CD1c-positive myeloid dendritic cell (primary cell): ENCODE measurements at regions not wholly inside any gene's neighbourhood (a gene's known extent, or its start where the extent isn't known, plus 50 kb on each side); places are given as distances from the start of the nearest gene placed in this dataset.
"Not testable (repeated sequence)": the region's sequence is repeated elsewhere in the genome, so short reads cannot be mapped to it uniquely, and the experiment has no call there.

Source experiments
- DNase-seq: peaks from one replicate; pipeline ENCODE4 v3.0.0-alpha.2; 2016; ENCODE audit errors: extremely low spot score

DNA sequence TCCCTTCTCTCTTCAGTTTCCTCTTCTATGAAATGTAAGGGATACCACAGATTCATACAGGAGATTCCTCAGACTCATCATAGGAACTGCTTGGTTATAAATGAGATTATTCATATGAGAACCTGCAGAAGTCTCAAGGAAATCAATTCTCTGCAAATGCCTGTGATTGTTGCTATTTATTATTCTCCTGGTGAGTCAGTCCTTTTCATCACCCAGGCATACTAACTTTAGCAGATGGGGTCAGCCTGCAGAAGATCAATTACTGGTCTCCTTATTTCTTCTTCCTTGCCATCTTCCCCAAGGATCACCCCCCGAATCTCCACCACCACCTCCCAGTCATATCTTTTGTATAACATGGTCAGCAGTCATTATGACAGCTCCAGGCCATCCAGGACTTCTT, 53.8 kb upstream of the DCP1A start:
- DNase-seq = no peak

DNA sequence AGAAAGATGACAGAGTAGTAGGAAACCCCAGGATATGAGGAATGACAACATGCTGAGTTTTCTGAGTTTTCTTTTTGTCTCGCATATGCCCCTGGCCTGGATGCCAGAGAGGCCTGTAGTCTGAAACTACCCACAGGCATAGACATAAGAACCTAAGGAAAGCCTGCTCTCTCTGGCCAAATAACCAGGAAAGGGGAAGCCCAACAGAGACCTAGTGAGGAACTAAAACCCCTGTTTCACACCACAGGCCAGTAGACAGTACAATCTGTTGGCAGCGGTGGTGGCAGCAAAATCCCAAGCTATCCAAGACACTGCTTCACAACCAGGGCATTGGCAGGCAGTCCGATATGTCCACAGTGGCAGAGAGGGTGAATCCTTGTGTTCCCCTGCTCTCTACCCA, 55.0 kb upstream of the DCP1A start:
- peak; percentile 31 for DNase-seq

DNA sequence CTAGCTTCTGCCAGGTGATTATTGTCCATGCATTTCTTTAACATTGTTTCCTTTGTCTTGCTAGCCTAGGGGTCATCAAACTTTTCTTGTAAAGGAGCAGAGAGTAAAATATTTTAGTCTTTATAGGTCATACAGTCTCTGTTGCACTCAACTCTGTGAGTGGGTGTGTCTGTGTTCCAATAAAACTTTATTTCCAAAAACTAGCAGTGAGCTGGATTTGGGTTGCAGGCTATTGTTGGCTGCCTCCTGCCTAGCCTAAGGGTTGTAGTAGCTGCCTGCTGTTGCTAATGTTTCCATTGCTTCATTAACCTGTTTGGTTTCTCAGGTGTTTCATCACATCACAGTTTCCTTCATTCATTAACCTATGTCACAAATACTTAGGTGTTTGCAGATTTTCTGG, 64.0 kb upstream of the DCP1A start:
- no peak for DNase-seq

DNA sequence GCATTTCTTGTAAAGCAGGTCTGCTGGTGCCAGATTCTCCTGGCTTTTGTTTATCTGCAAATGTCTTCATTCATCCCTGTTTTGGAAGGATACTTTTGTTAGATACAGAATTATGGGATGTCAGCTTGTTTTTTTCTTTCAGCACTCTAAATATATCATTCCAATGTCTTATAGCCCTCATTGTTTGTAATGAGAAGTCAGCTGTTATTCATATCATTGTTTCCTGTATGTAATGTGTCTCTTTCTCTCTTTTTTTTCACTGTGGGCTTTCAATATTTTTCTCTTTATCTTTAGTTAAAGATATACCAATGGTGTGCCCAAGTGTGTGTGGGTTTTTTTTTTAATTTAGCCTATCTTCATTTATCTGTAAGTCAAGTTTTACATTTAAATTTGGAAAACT, 65.6 kb upstream of the DCP1A start:
- DNase-seq = no peak

DNA sequence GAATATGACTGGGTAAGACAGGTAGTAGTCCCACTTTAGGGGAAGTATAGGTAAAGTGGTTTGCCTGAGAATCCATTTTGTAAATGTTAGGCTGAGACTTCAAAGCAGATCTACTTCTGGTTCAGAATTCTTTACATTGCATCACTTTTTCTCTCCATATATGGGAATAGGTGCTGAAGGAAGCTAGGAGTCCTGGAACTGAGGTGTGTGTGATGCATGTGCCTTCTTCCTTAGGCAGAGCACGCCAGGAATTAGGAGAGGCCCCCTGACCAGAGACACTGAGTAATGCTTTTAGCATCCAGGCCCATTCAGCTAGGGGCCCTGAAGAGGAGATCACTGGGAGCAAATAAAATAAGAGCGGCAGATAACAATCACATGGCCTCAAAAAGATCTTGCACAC, 69.2 kb upstream of the DCP1A start:
- DNase-seq = no peak

DNA sequence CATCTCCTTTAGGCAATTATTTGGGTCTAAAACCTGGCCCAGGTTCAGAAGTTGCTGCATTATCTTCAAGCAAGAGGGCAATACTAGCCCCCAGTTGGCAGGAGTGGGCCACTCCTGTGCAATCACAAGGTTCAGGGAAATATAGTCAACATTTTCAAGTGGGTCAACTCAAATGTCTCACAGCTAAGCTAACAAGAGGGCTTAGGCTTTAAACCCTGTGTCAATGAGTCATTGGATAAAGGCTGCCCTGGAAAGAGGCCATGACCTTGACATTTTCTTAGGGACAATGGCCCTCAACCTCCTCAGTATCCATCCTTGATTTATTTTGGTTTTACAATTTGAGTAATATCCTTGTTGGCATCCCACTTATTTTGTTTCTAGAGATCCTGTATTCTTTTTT, 73.5 kb upstream of the DCP1A start:
- no peak for DNase-seq

DNA sequence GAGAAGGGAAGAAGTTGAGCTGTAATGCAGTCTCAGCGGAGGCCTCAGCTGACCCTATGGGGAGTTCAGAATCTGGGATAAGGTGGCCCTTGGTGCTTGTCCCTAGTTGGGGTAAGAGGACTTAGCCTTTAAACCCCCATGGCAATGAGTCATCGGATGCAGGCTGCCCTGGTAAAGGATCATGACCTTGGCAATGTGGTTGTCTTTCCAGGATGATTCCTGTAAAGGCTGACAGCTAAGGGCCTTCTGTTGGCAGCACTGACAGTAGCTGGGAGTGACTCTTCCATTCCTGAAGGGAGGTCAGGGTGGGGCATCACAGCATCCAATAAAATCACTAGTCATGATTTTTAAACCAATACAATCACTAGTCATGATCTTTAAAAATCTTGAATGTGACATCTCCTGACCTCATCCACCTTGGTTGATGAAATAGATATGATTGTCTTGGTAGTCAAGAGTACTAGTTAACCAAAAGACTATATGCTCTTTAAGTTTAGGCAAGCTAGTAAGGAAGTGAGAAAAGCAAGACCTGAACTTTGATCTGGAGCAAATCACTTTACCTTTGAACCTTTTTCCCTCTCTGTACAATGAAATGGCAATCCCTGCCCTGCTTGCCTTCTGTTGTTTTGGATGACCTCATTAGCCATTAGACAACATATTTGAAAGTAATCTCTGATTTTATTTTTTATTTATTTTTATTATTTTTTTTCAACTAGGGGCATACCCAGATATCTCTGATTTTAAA, 71.3 kb upstream of the CACNA1D start:
- DNase-seq = no peak

DNA sequence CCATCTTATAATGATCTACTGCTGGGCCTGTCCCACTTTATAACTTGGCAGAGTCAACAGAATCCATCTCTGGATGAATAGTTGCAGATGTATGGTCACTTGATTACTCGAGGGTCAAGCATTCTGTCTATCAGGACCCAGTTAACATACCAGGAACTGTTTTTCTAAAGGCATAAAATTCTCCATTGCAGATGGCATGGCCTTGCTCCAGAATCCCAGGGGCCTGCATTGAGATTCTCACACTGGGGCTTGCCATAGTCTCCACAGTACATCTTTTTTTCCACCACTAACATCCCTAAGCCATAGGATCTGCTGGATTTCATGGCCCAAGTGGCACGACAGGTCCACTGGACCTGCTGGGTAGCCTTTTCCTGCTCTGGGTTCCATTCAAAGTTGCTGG, 68.5 kb upstream of the CACNA1D start:
- no peak for DNase-seq

DNA sequence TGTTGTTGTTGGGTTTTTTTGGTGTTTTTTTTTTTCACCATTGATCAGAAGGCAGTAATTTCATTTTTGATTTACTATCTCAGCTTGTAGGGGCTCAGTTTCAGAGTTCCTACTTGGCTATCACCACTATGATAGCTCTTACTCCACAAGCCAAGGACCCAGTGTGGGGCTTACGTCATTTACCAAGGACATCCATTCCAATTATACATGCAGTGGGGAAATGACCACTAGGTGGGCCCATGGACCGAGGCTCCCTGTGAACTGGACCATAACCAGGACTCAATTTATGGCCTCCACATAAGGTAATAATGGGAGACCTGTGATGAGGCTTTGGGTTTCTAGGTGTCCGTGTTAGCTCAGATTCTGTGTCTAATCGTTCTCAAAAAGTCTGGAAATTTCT, 67.5 kb upstream of the CACNA1D start:
- DNase-seq = no peak

DNA sequence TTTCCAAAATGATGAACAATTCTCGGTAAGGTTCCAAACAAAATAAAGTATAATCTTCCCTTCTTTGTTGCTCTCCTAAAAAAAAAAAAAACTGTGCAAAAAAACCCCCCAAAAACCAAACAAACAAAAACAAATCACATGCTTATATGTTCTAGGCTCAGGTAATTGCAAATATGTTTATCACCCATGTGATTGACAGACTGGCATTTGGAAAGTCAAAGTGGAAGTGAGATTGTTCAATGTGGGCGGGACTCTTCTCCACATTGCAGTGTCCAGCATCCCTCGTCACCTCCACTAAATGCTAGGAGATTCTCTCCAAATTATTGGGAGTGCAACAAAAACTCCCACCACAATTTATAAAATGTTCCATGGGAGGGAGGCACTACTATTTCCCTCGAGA, 57.6 kb upstream of the CACNA1D start:
- peak; percentile 14 for DNase-seq

DNA sequence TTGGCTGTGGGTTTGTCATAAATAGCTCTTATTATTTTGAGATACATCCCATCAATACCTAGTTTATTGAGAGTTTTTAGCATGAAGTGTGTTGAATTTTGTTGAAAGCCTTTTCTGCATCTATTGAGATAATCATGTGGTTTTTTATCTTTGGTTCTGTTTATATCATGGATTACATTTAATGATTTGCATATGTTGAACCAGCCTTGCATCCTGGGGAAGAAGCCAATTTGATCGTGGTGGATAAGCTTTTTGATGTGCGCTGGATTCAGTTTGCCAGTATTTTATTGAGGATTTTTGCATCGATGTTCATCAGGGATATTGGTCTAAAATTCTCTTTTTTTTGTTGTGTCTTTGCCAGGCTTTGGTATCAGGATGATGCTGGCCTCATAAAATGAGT, 51.5 kb upstream of the CACNA1D start:
- not testable (repeated sequence) for DNase-seq
